AG04450 (cell line): ENCODE measurements at regions not wholly inside any gene's neighbourhood (a gene's known extent, or its start where the extent isn't known, plus 50 kb on each side); places are given as distances from the start of the nearest gene placed in this dataset.

Experiments
- CTCF ChIA-PET: fragments of 300-600, 350-600 bp; formaldehyde crosslinking; extraction: SDS; loops from one replicate; lab custom pipeline; 2022; ENCODE audit warnings: antibody characterized with exemption, inconsistent platforms; lab: Charles Lee
- POLR2A ChIA-PET: fragments of 350-600 bp; formaldehyde crosslinking; extraction: SDS; loops from one replicate; lab custom pipeline; 2021; ENCODE audit warnings: antibody characterized with exemption, inconsistent platforms; lab: Yijun Ruan, JAX
- DNase-seq: peaks from one replicate; pipeline ENCODE4 v3.0.0-alpha.2; 2011; ENCODE audit warnings: low read depth, low spot score
- H3K27ac ChIP-seq: one replicate; pipeline ENCODE4 v1.5.1; 2012; ENCODE audit warnings: low read depth, low read length, control low read depth
- H3K27me3 ChIP-seq: one replicate; pipeline ENCODE4 v1.6.0; 2012; ENCODE audit warnings: low read length; ENCODE audit not compliant: control insufficient read depth, insufficient read depth
- H3K4me3 ChIP-seq: 2 replicates; pipeline ENCODE4 v1.5.1; 2011; ENCODE audit warnings: mild to moderate bottlenecking, low read depth, low read length, control low read depth
- H3K9me3 ChIP-seq: 2 replicates; pipeline ENCODE4 v1.5.1; 2012; ENCODE audit warnings: low read length; ENCODE audit not compliant: control insufficient read depth, insufficient read depth
- CTCF ChIP-seq: IDR thresholded peaks from 2 replicates; pipeline ENCODE4 v1.5.1; 2011; ENCODE audit warnings: low read depth, low read length, control low read depth, inconsistent platforms

GRCh38 chr13:24630121-24630520, 50.1 kb upstream of the ATP12A start:
- Histone ChIP-seq H3K27ac (no peak overlapping the region), H3K27me3 (peaks cover 2% of the 10 kb centered on the region), H3K9me3 (no peaks in the 10 kb centered on the region), H3K4me3 (no peak overlapping the region)
- CTCF ChIA-PET = no interaction called here
- TF ChIP-seq CTCF = no peak
- POLR2A ChIA-PET = no interaction called here
- DNase-seq = no peak
